BLaER1 (cell line): ENCODE measurements at regions not wholly inside any gene's neighbourhood (a gene's known extent, or its start where the extent isn't known, plus 50 kb on each side); places are given as distances from the start of the nearest gene placed in this dataset.
"Not testable (repeated sequence)": the region's sequence is repeated elsewhere in the genome, so short reads cannot be mapped to it uniquely, and the experiment has no call there.

Experiments
- H3K27ac ChIP-seq: shearing (Covaris generic); formaldehyde crosslinking; 2 replicates; pipeline ENCODE4 v1.8.1; 2022
- H3K27me3 ChIP-seq: shearing (Covaris generic); formaldehyde crosslinking; 2 replicates; pipeline ENCODE4 v1.8.1; 2022
- H3K36me3 ChIP-seq: shearing (Covaris generic); formaldehyde crosslinking; 2 replicates; pipeline ENCODE4 v1.8.1; 2022
- H3K4me1 ChIP-seq: shearing (Covaris generic); formaldehyde crosslinking; 2 replicates; pipeline ENCODE4 v1.8.1; 2022
- H3K4me2 ChIP-seq: shearing (Covaris generic); formaldehyde crosslinking; 2 replicates; pipeline ENCODE4 v1.8.1; 2022
- H3K4me3 ChIP-seq: shearing (Covaris generic); formaldehyde crosslinking; 2 replicates; pipeline ENCODE4 v1.8.1; 2022
- H3K9ac ChIP-seq: shearing (Covaris generic); formaldehyde crosslinking; 2 replicates; pipeline ENCODE4 v1.8.1; 2022
- H3K9me3 ChIP-seq: shearing (Covaris generic); formaldehyde crosslinking; 2 replicates; pipeline ENCODE4 v1.8.1; 2022
- H4K20me1 ChIP-seq: shearing (Covaris generic); formaldehyde crosslinking; 2 replicates; pipeline ENCODE4 v1.8.1; 2022
- Cebpa-rat ChIP-seq: shearing (Covaris generic); IDR thresholded peaks from 2 replicates; pipeline ENCODE4 v1.8.1; 2022

DNA sequence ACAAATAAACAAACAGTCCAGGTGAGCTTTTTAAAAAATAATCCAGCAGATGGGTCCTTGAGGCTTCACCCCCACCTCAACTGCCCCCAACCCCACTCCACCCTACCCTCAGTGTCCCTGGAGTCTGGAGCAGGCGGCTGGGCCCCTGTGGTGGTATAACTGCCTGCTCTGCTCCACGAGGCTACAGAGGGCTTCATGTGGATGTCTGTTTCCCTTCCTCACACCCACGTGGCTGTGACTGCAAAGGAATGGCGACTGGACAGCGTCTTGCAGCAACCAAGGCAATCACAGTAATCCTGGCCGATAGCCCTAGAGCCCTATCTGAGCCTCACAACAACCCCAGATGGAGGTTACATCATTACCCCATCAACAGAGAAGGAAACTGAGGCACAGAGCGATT lies 76.5 kb downstream of the SLC2A10 start:
- Histone ChIP-seq H3K27ac (no peak overlapping the region), H3K9ac (no peak overlapping the region), H3K36me3 (no peaks in the 10 kb centered on the region), H3K4me2 (no peak overlapping the region), H3K9me3 (no peaks in the 10 kb centered on the region), H3K4me3 (no peak overlapping the region), H4K20me1 (no peaks in the 10 kb centered on the region), H3K4me1 (no peaks in the 10 kb centered on the region), H3K27me3 (no peaks in the 10 kb centered on the region)
- no peak for TF ChIP-seq Cebpa-rat

DNA sequence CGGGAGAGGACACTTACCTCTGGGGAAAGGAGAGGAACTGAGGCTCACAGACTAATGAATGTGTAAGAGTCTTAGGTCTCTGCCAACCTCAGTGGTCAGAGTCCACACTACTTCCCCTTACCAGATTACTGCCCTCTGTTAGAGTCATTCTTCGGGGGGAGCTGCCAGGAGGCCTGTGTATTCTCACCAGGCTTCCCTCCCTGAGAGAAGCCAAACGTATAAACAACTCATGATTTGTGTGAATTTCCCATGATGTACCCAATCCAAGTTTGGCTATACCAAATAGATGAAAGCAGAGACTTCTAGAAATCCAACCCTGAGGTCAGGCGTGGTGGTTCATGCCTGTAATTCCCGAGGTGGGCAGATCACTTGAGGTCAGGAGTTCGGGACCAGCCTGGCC lies 77.1 kb downstream of the SLC2A10 start:
- Histone ChIP-seq H3K9ac (no peak overlapping the region), H4K20me1 (no peaks in the 10 kb centered on the region), H3K27me3 (no peaks in the 10 kb centered on the region), H3K9me3 (no peaks in the 10 kb centered on the region), H3K27ac (no peak overlapping the region), H3K4me3 (no peak overlapping the region), H3K4me2 (no peak overlapping the region), H3K4me1 (no peaks in the 10 kb centered on the region), H3K36me3 (no peaks in the 10 kb centered on the region)
- no peak for TF ChIP-seq Cebpa-rat

DNA sequence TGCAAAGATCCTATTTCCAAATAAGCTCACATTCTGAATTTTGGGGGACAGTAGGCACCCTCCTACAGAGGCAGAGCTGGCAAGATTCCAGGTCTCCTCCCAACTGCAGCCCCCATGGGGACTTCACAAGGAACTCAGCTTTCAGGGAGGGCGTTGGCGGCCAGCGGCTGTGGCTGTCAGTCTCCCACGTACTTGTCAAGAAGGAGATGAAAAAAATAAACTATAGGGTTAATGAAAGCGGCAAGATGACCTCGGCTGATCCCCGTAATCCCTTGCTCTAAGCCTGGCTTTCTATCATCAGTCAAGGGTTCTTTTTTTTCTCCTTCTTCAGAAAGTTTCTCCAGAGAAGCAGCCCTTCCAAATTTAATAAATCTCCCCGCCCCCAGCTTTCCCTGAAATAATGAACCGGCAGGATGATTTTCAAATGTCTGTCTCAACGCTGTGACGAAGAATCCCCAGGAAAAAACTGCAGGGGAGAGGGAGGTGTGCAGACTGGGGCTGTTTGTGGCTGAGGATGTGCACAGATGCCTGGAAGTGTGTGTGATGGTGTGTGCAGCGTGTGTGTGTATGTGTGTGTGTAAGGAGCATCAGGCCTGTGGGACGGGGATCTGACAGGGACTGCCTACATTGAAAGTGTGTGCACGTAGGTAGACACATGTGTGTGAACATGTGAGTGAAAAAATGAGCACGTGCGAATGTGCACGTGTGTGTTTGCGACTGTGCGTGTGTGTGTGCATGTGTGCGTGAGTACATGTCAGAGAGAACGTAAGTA lies 78.7 kb downstream of the SLC2A10 start:
- Histone ChIP-seq H3K27ac (no peak overlapping the region), H3K27me3 (no peaks in the 10 kb centered on the region)
- no peak for TF ChIP-seq Cebpa-rat

DNA sequence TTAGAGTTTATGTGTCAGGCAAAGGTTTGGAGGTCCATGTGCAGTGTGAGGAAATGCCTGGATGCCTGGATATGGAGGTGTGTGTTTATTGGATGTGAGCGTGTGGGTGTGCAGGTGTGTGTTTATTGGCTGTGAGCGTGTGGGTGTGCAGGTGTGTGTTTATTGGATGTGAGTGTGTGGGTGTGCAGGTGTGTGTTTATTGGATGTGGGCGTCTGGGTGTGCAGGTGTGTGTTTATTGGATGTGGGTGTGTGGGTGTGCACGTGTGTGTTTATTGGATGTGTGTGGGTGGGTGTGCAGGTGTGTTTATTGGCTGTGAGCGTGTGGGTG lies 79.3 kb downstream of the SLC2A10 start:
- H3K4me3 ChIP-seq, H3K4me2 ChIP-seq, H4K20me1 ChIP-seq, H3K36me3 ChIP-seq, H3K4me1 ChIP-seq, H3K27me3 ChIP-seq, H3K27ac ChIP-seq, H3K9ac ChIP-seq, H3K9me3 ChIP-seq: not testable (repeated sequence)

More for the DNA sequence above, 78.7 kb downstream of the SLC2A10 start:
- H3K4me3 ChIP-seq, result no peak overlapping the region
- H3K36me3 ChIP-seq, result no peaks in the 10 kb centered on the region
- no peak overlapping the region for H3K4me2 ChIP-seq
- no peaks in the 10 kb centered on the region for H3K9me3 ChIP-seq
- no peak overlapping the region for H3K9ac ChIP-seq
- H4K20me1 ChIP-seq, result no peaks in the 10 kb centered on the region
- peaks cover 9% of the 10 kb centered on the region for H3K4me1 ChIP-seq

DNA sequence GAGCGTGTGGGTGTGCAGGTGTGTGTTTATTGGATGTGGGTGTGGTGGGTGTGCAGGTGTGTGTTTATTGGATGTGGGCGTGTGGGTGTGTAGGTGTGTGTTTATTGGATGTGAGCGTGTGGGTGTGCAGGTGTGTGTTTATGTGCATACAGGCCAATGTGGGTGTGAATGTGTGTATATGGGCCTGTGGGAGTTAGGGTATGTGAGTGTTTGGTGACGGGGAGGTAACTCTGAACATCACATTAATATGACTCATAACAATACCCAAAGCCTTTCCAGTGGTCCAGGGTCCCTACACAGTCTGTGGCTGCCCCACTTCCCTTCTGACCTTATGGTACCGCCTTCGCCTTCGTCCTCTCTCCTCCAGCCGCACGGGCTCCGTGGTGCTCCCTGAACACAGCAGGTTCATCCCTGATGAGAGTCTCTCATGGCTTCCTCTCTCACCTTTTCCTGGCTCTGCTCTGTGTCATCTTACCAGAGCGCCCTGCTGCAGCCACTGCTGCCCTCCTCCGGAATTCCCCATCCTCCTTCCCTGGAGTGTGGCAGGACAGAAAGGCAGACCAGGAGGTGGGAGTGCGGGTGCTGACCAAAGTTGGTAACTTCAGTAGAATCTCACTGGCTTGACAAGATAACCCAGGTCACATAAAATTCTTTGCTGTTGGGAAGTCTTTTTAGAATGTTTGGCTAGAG lies 80.0 kb downstream of the SLC2A10 start:
- H3K4me3 ChIP-seq, result no peak overlapping the region
- TF ChIP-seq Cebpa-rat, result no peak
- H3K27me3 ChIP-seq, result no peaks in the 10 kb centered on the region
- H4K20me1 ChIP-seq, result no peaks in the 10 kb centered on the region
- H3K9me3 ChIP-seq, result no peaks in the 10 kb centered on the region
- H3K36me3 ChIP-seq, result no peaks in the 10 kb centered on the region
- no peak overlapping the region for H3K4me2 ChIP-seq
- no peak overlapping the region for H3K9ac ChIP-seq
- no peak overlapping the region for H3K27ac ChIP-seq
- peaks cover 9% of the 10 kb centered on the region for H3K4me1 ChIP-seq

DNA sequence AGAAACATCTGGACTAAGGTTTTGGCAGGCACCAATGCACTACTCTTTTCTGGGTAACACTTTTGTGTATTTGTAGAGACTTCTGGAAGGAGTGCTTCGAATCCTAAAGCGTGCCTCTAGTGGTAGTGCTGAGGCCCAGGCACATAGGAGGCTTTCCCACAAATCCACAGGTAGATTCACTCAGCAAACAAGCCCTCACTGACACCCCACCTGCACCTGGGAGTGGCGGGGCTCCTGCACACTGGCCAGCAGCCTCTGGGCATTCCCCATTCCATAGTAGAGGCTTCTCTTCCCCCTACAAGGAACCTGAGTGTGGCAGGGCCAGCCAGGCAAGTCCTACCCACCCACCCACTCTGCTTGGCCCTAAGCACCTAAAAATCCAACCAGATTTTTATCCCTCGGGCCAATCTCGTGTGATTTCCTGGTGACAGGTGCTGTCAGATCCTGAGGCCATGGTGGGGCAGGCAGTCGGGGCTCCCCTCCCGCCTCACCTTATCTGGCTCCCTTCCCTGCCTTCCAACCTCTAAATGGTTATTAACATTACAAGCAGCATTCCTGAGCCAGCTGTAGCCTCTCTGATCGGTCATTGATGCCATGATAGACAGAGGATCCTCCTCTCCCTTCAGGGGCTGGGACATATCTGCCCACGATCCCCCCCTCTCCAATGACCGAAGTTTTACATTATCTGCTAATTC lies 82.4 kb downstream of the SLC2A10 start:
- H3K27ac ChIP-seq, result no peak overlapping the region
- no peak overlapping the region for H3K9ac ChIP-seq
- no peaks in the 10 kb centered on the region for H3K36me3 ChIP-seq
- no peak overlapping the region for H3K4me3 ChIP-seq
- H3K27me3 ChIP-seq, result no peaks in the 10 kb centered on the region
- no peaks in the 10 kb centered on the region for H3K9me3 ChIP-seq
- peaks cover 9% of the 10 kb centered on the region for H3K4me1 ChIP-seq
- H4K20me1 ChIP-seq, result no peaks in the 10 kb centered on the region
- TF ChIP-seq Cebpa-rat, result no peak
- no peak overlapping the region for H3K4me2 ChIP-seq

DNA sequence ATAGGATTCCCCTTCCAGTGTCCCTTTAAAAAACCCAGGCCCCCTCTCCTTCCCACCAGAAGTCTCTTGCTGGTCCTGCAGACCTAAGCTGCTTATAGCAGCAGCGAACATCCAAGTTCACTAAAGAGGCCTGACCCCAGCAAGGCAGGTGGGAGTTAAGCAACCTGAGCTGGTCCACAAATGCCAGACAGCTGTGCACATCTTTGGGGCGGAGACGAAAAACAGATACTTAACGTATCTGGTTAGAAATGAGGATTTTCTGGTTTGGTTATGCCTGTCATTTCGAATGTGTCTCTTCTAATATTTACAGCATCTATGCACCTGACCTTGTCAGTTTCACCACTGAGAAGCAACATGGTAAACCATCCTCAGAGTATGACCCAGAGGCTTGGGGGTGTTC lies 87.8 kb downstream of the SLC2A10 start:
- Histone ChIP-seq H3K27ac (no peak overlapping the region), H3K4me1 (peaks cover 9% of the 10 kb centered on the region), H3K4me3 (no peak overlapping the region), H4K20me1 (no peaks in the 10 kb centered on the region), H3K27me3 (no peaks in the 10 kb centered on the region), H3K36me3 (no peaks in the 10 kb centered on the region), H3K4me2 (no peak overlapping the region), H3K9me3 (no peaks in the 10 kb centered on the region), H3K9ac (no peak overlapping the region)
- no peak for TF ChIP-seq Cebpa-rat

DNA sequence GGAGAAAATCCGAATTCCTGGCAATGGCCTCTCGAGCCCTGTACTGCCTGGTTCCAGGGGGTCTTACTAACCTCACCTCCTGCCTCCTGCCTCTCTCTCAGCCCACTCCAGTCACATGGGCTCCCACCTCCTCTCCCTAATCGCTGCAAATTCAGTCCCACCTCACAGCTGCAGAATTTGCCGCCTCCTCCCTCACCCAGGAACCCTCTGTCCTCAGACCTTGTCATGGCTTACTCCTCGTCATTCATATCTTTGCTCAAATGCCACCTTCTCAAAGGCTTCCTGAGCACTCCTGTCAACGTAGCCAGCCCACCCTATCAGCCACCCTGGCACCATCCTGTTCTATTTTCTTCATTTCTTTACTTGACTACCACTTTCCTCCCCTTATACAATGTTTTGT lies 89.0 kb downstream of the SLC2A10 start:
- no peak overlapping the region for H3K9ac ChIP-seq
- no peak overlapping the region for H3K4me3 ChIP-seq
- no peaks in the 10 kb centered on the region for H3K36me3 ChIP-seq
- TF ChIP-seq Cebpa-rat, result no peak
- no peaks in the 10 kb centered on the region for H3K4me1 ChIP-seq
- H3K9me3 ChIP-seq, result no peaks in the 10 kb centered on the region
- H4K20me1 ChIP-seq, result no peaks in the 10 kb centered on the region
- H3K4me2 ChIP-seq, result no peak overlapping the region
- H3K27me3 ChIP-seq, result peaks cover 2% of the 10 kb centered on the region; the same call in 1 of the 2 replicates
- no peak overlapping the region for H3K27ac ChIP-seq

DNA sequence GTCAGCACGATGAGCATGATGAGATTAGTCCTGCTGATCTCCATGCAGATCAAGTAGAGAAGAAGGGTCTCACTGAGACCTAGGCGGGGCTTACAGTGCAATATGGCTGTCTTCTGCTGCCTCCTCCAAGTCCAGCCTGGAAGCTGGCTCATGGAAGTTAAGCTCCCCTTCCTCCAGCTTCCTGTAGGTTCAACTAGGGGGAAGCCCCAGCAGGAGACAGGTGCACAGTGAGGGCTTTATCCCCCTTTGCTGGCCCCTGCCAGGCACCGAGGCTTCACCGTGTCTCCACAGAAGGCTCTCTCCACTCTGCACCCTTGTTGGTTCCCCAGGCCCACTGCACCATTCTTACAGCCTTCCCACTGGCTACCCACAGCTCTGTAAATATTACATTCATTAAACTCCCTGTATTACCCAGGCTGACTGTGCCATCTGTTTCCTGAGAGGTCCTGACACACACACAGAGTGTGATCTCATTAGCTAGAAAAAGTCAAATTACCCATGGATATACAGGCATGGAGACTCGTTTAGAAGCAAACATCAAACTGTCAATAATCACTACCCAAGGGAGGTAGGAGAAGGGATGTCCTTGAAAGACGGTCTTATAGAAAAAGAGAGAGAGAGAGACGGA lies 90.4 kb downstream of the SLC2A10 start:
- no peak overlapping the region for H3K27ac ChIP-seq
- H3K4me2 ChIP-seq, result no peak overlapping the region
- no peaks in the 10 kb centered on the region for H4K20me1 ChIP-seq
- H3K9me3 ChIP-seq, result no peaks in the 10 kb centered on the region
- no peak for TF ChIP-seq Cebpa-rat
- peaks cover 11% of the 10 kb centered on the region; the same call in 1 of the 2 replicates for H3K27me3 ChIP-seq
- H3K9ac ChIP-seq, result no peak overlapping the region
- H3K4me3 ChIP-seq, result no peak overlapping the region
- no peaks in the 10 kb centered on the region for H3K4me1 ChIP-seq
- no peaks in the 10 kb centered on the region for H3K36me3 ChIP-seq

DNA sequence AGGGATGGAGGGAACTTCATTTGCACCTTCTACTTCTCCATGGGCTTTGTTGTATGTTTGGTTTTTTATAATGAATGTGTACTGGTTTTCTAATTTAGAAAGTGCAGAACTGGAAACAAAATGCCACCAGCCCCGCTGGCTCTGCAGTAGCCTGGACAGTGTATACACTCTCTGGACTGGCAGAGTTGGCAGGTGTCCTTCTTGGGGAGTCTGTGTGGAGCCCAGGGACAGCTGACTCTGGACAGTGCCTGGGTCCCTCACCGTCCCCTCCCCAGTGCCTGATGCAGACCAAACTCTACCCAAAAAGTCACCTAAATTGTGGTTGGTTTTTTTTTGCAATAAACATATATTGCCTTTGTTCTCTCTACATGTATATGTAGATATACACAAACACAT lies 91.0 kb downstream of the SLC2A10 start:
- H3K27ac ChIP-seq, result no peak overlapping the region
- H3K27me3 ChIP-seq, result peaks cover 11% of the 10 kb centered on the region; the same call in 1 of the 2 replicates
- no peaks in the 10 kb centered on the region for H3K4me1 ChIP-seq
- no peaks in the 10 kb centered on the region for H3K36me3 ChIP-seq
- H3K4me2 ChIP-seq, result no peak overlapping the region
- H4K20me1 ChIP-seq, result no peaks in the 10 kb centered on the region
- no peak overlapping the region for H3K9ac ChIP-seq
- no peaks in the 10 kb centered on the region for H3K9me3 ChIP-seq
- TF ChIP-seq Cebpa-rat, result no peak
- H3K4me3 ChIP-seq, result no peak overlapping the region
